Limb (tissue), 2 donors: ENCODE measurements at regions not wholly inside any gene's neighbourhood (a gene's known extent, or its start where the extent isn't known, plus 50 kb on each side); places are given as distances from the start of the nearest gene placed in this dataset.

ENCODE experiments used
- DNase-seq, 2 donors: peaks; one replicate each; pipeline ENCODE4 v3.0.0-alpha.2; 2016; ENCODE audit errors: extremely low spot score in 2 of 2

- no peak for DNase-seq
These were observed 125.7 kb upstream of the GADD45A start for GRCh38 chr1:67559222-67559700.

GRCh38 chr1:67560580-67561255, 124.3 kb upstream of the GADD45A start:
- DNase-seq = no peak

GRCh38 chr1:67561704-67562113, 123.3 kb upstream of the GADD45A start:
- DNase-seq = peak in 1 of 2 donors; percentile 83

GRCh38 chr1:67563684-67564083, 121.3 kb upstream of the GADD45A start:
- no peak for DNase-seq

GRCh38 chr1:67564193-67564592, 120.8 kb upstream of the GADD45A start:
- DNase-seq = no peak

- DNase-seq = no peak
These were observed 118.1 kb upstream of the GADD45A start for GRCh38 chr1:67566803-67567377.

GRCh38 chr1:67570486-67571143, 114.4 kb upstream of the GADD45A start:
- no peak for DNase-seq

- DNase-seq = no peak
These were observed 113.6 kb upstream of the GADD45A start for GRCh38 chr1:67571406-67571805.

- no peak for DNase-seq
These were observed 113.0 kb upstream of the GADD45A start for GRCh38 chr1:67571901-67572593.

GRCh38 chr1:67572594-67573221, 112.3 kb upstream of the GADD45A start:
- DNase-seq = no peak

- no peak for DNase-seq
These were observed 111.6 kb upstream of the GADD45A start for GRCh38 chr1:67573311-67573872.

- DNase-seq = no peak
These were observed 110.8 kb upstream of the GADD45A start for GRCh38 chr1:67574221-67574620.

GRCh38 chr1:67575861-67576260, 109.1 kb upstream of the GADD45A start:
- no peak for DNase-seq

GRCh38 chr1:67576474-67576873, 108.5 kb upstream of the GADD45A start:
- no peak for DNase-seq

- no peak for DNase-seq
These were observed 107.4 kb upstream of the GADD45A start for GRCh38 chr1:67577646-67578045.

- DNase-seq = no peak
These were observed 106.5 kb upstream of the GADD45A start for GRCh38 chr1:67578397-67579020.

- DNase-seq = no peak
These were observed 105.2 kb upstream of the GADD45A start for GRCh38 chr1:67579623-67580394.

GRCh38 chr1:67580691-67581403, 104.2 kb upstream of the GADD45A start:
- DNase-seq = no peak
